M059J (cell line): ENCODE measurements at regions not wholly inside any gene's neighbourhood (a gene's known extent, or its start where the extent isn't known, plus 50 kb on each side); places are given as distances from the start of the nearest gene placed in this dataset.

ENCODE experiments used
- DNase-seq: peaks from one replicate; pipeline ENCODE4 v3.0.0-alpha.2; 2012; ENCODE audit warnings: low read depth

GRCh38 chr2:236317938-236318396 lies 53.8 kb upstream of the ASB18 start:
- DNase-seq: no peak

GRCh38 chr2:236318401-236318800 lies 54.2 kb upstream of the ASB18 start:
- DNase-seq: no peak

- DNase-seq: no peak
Observed at GRCh38 chr2:236319036-236319435, 54.8 kb upstream of the ASB18 start.

GRCh38 chr2:236321415-236321814 lies 57.2 kb upstream of the ASB18 start:
- no peak for DNase-seq

GRCh38 chr2:236333417-236334121 lies 69.4 kb upstream of the ASB18 start:
- no peak for DNase-seq

GRCh38 chr2:236334122-236334876 lies 70.1 kb upstream of the ASB18 start:
- no peak for DNase-seq

- DNase-seq: no peak
Observed at GRCh38 chr2:236335696-236336574, 71.7 kb upstream of the ASB18 start.

GRCh38 chr2:236336575-236337464 lies 72.6 kb upstream of the ASB18 start:
- DNase-seq: no peak

GRCh38 chr2:236337465-236338325 lies 73.5 kb upstream of the ASB18 start:
- no peak for DNase-seq

GRCh38 chr2:236338495-236339184 lies 74.4 kb upstream of the ASB18 start:
- peak; percentile 4 for DNase-seq

GRCh38 chr2:236340251-236340650 lies 76.0 kb upstream of the ASB18 start:
- DNase-seq: no peak

- no peak for DNase-seq
Observed at GRCh38 chr2:236341067-236341466, 76.9 kb upstream of the ASB18 start.

- DNase-seq: no peak
Observed at GRCh38 chr2:236341721-236342120, 77.5 kb upstream of the ASB18 start.

- DNase-seq: no peak
Observed at GRCh38 chr2:236342507-236342906, 78.3 kb upstream of the ASB18 start.

GRCh38 chr2:236342951-236343350 lies 78.7 kb upstream of the ASB18 start:
- DNase-seq: no peak

GRCh38 chr2:236343400-236344161 lies 79.4 kb upstream of the ASB18 start:
- peak; percentile 61 for DNase-seq

- no peak for DNase-seq
Observed at GRCh38 chr2:236344446-236344845, 80.2 kb upstream of the ASB18 start.

- no peak for DNase-seq
Observed at GRCh38 chr2:236345081-236345714, 81.0 kb upstream of the ASB18 start.
